ENCODE measurements at regions not wholly inside any gene's neighbourhood (a gene's known extent, or its start where the extent isn't known, plus 50 kb on each side); places are given as distances from the start of the nearest gene placed in this dataset.

GRCh38 chr7:93048136-93048930 lies 69.4 kb downstream of the SAMD9 start (continued):
- TF ChIP-seq, protein P1, sequence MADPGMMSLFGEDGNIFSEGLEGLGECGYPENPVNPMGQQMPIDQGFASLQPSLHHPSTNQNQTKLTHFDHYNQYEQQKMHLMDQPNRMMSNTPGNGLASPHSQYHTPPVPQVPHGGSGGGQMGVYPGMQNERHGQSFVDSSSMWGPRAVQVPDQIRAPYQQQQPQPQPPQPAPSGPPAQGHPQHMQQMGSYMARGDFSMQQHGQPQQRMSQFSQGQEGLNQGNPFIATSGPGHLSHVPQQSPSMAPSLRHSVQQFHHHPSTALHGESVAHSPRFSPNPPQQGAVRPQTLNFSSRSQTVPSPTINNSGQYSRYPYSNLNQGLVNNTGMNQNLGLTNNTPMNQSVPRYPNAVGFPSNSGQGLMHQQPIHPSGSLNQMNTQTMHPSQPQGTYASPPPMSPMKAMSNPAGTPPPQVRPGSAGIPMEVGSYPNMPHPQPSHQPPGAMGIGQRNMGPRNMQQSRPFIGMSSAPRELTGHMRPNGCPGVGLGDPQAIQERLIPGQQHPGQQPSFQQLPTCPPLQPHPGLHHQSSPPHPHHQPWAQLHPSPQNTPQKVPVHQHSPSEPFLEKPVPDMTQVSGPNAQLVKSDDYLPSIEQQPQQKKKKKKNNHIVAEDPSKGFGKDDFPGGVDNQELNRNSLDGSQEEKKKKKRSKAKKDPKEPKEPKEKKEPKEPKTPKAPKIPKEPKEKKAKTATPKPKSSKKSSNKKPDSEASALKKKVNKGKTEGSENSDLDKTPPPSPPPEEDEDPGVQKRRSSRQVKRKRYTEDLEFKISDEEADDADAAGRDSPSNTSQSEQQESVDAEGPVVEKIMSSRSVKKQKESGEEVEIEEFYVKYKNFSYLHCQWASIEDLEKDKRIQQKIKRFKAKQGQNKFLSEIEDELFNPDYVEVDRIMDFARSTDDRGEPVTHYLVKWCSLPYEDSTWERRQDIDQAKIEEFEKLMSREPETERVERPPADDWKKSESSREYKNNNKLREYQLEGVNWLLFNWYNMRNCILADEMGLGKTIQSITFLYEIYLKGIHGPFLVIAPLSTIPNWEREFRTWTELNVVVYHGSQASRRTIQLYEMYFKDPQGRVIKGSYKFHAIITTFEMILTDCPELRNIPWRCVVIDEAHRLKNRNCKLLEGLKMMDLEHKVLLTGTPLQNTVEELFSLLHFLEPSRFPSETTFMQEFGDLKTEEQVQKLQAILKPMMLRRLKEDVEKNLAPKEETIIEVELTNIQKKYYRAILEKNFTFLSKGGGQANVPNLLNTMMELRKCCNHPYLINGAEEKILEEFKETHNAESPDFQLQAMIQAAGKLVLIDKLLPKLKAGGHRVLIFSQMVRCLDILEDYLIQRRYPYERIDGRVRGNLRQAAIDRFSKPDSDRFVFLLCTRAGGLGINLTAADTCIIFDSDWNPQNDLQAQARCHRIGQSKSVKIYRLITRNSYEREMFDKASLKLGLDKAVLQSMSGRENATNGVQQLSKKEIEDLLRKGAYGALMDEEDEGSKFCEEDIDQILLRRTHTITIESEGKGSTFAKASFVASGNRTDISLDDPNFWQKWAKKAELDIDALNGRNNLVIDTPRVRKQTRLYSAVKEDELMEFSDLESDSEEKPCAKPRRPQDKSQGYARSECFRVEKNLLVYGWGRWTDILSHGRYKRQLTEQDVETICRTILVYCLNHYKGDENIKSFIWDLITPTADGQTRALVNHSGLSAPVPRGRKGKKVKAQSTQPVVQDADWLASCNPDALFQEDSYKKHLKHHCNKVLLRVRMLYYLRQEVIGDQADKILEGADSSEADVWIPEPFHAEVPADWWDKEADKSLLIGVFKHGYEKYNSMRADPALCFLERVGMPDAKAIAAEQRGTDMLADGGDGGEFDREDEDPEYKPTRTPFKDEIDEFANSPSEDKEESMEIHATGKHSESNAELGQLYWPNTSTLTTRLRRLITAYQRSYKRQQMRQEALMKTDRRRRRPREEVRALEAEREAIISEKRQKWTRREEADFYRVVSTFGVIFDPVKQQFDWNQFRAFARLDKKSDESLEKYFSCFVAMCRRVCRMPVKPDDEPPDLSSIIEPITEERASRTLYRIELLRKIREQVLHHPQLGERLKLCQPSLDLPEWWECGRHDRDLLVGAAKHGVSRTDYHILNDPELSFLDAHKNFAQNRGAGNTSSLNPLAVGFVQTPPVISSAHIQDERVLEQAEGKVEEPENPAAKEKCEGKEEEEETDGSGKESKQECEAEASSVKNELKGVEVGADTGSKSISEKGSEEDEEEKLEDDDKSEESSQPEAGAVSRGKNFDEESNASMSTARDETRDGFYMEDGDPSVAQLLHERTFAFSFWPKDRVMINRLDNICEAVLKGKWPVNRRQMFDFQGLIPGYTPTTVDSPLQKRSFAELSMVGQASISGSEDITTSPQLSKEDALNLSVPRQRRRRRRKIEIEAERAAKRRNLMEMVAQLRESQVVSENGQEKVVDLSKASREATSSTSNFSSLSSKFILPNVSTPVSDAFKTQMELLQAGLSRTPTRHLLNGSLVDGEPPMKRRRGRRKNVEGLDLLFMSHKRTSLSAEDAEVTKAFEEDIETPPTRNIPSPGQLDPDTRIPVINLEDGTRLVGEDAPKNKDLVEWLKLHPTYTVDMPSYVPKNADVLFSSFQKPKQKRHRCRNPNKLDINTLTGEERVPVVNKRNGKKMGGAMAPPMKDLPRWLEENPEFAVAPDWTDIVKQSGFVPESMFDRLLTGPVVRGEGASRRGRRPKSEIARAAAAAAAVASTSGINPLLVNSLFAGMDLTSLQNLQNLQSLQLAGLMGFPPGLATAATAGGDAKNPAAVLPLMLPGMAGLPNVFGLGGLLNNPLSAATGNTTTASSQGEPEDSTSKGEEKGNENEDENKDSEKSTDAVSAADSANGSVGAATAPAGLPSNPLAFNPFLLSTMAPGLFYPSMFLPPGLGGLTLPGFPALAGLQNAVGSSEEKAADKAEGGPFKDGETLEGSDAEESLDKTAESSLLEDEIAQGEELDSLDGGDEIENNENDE (IDR thresholded peaks at IDR 0.05; ENCODE audit: insufficient replicate concordance, low read length), result no peak
- no peak for TF ChIP-seq POLR2AphosphoS5 (IDR thresholded peaks at IDR 0.05; ENCODE audit: low read depth, low read length)
- no peak for TF ChIP-seq JUND (IDR thresholded peaks at IDR 0.05; ENCODE audit: low read length)
- TF ChIP-seq BRCA1 (IDR thresholded peaks at IDR 0.05; ENCODE audit: low read depth, low read length), result no peak
- no peak for TF ChIP-seq TCF12 (IDR thresholded peaks at IDR 0.05; ENCODE audit: low read depth, low read length)
- no peak for TF ChIP-seq MAFK (IDR thresholded peaks at IDR 0.05; ENCODE audit: low read depth, low read length)
- TF ChIP-seq TBP (IDR thresholded peaks at IDR 0.05; ENCODE audit: low read depth, low read length), result no peak
- no peak for TF ChIP-seq SP2 (IDR thresholded peaks at IDR 0.05; ENCODE audit: low read length)
